ENCODE measurements at regions not wholly inside any gene's neighbourhood (a gene's known extent, or its start where the extent isn't known, plus 50 kb on each side); places are given as distances from the start of the nearest gene placed in this dataset.

- TF ChIP-seq, protein P1, sequence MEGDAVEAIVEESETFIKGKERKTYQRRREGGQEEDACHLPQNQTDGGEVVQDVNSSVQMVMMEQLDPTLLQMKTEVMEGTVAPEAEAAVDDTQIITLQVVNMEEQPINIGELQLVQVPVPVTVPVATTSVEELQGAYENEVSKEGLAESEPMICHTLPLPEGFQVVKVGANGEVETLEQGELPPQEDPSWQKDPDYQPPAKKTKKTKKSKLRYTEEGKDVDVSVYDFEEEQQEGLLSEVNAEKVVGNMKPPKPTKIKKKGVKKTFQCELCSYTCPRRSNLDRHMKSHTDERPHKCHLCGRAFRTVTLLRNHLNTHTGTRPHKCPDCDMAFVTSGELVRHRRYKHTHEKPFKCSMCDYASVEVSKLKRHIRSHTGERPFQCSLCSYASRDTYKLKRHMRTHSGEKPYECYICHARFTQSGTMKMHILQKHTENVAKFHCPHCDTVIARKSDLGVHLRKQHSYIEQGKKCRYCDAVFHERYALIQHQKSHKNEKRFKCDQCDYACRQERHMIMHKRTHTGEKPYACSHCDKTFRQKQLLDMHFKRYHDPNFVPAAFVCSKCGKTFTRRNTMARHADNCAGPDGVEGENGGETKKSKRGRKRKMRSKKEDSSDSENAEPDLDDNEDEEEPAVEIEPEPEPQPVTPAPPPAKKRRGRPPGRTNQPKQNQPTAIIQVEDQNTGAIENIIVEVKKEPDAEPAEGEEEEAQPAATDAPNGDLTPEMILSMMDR (IDR thresholded peaks at IDR 0.05; ENCODE audit: insufficient read depth, low read length, poor library complexity, severe bottlenecking), result no peak
- no peaks in the 10 kb centered on the region for H3K36me3 ChIP-seq (ENCODE audit: control insufficient read depth, insufficient read depth, low read length)
- H3K27me3 ChIP-seq (ENCODE audit: control insufficient read depth, insufficient read depth, low read length), result no peaks in the 10 kb centered on the region
- no peak overlapping the region for H3K4me3 ChIP-seq (ENCODE audit: low read depth, low read length)
- no peak for DNase-seq (ENCODE audit: low read depth)
Measured at GRCh38 chr14:84254290-84254689, 1275.7 kb upstream of the FLRT2 start.

- TF ChIP-seq, protein P1 (IDR thresholded peaks at IDR 0.05; ENCODE audit: insufficient read depth, low read length, poor library complexity, severe bottlenecking), result no peak
- no peak overlapping the region for H3K4me3 ChIP-seq (ENCODE audit: low read depth, low read length)
- DNase-seq (ENCODE audit: low read depth), result no peak
Measured at GRCh38 chr14:84262932-84263331, 1267.0 kb upstream of the FLRT2 start.

DNA sequence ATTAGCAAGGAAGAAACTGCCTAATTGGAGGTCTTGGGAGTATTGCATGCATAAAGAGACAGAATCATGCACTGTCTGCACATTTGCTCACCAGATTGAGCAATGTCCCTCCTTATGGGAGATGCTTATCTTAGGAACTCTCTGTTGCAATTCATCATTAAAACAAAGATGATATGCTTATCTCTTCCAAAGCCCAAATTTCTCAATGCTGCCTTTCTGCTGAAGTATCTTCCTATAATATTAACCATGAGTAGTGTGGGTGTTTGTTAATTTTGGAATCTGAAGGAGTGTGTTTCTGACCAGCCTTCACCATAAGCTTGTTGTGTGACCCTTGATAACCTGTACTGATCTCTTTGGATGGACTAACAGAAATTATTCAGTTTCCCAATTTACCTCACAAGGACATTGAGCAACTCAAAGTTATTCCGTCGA lies 1257.6 kb upstream of the FLRT2 start:
- H3K27me3 ChIP-seq (ENCODE audit: control insufficient read depth, insufficient read depth, low read length), result no peaks in the 10 kb centered on the region
- H3K36me3 ChIP-seq (ENCODE audit: control insufficient read depth, insufficient read depth, low read length), result no peaks in the 10 kb centered on the region
- no peak for DNase-seq (ENCODE audit: low read depth)
- TF ChIP-seq, protein P1 (IDR thresholded peaks at IDR 0.05; ENCODE audit: insufficient read depth, low read length, poor library complexity, severe bottlenecking), result no peak
- H3K4me3 ChIP-seq (ENCODE audit: low read depth, low read length), result no peak overlapping the region

More at GRCh38 chr14:84262932-84263331, 1267.0 kb upstream of the FLRT2 start:
- Histone ChIP-seq H3K36me3 (ENCODE audit: control insufficient read depth, insufficient read depth, low read length) (no peaks in the 10 kb centered on the region), H3K27me3 (ENCODE audit: control insufficient read depth, insufficient read depth, low read length) (no peaks in the 10 kb centered on the region)

- no peaks in the 10 kb centered on the region for H3K27me3 ChIP-seq (ENCODE audit: control insufficient read depth, insufficient read depth, low read length)
- no peak for DNase-seq (ENCODE audit: low read depth)
- TF ChIP-seq, protein P1 (IDR thresholded peaks at IDR 0.05; ENCODE audit: insufficient read depth, low read length, poor library complexity, severe bottlenecking), result no peak
- no peak overlapping the region for H3K4me3 ChIP-seq (ENCODE audit: low read depth, low read length)
- H3K36me3 ChIP-seq (ENCODE audit: control insufficient read depth, insufficient read depth, low read length), result no peaks in the 10 kb centered on the region
Measured at GRCh38 chr14:84273181-84273580, 1256.8 kb upstream of the FLRT2 start.

DNA sequence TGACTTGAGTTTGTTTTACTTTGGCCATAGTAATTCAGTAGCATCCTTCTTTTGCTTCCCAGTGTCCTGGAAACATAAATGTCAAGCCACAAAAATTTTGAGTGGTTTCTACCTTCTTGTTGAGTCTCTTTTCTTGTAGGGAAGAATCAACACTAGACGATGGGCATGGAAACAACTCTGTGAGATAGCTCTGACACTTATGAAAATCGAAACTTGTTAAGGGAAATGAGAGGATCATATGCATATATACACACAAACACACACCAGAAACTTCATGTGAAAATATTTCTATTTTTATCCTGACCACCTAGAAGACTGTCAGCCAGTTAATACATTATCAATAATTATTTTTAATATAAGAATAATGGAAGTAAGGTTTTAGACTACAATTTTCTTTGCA lies 1247.3 kb upstream of the FLRT2 start:
- H3K36me3 ChIP-seq (ENCODE audit: control insufficient read depth, insufficient read depth, low read length), result no peaks in the 10 kb centered on the region
- TF ChIP-seq, protein P1 (IDR thresholded peaks at IDR 0.05; ENCODE audit: insufficient read depth, low read length, poor library complexity, severe bottlenecking), result no peak
- H3K27me3 ChIP-seq (ENCODE audit: control insufficient read depth, insufficient read depth, low read length), result no peaks in the 10 kb centered on the region
- DNase-seq (ENCODE audit: low read depth), result no peak
- H3K4me3 ChIP-seq (ENCODE audit: low read depth, low read length), result no peak overlapping the region

DNA sequence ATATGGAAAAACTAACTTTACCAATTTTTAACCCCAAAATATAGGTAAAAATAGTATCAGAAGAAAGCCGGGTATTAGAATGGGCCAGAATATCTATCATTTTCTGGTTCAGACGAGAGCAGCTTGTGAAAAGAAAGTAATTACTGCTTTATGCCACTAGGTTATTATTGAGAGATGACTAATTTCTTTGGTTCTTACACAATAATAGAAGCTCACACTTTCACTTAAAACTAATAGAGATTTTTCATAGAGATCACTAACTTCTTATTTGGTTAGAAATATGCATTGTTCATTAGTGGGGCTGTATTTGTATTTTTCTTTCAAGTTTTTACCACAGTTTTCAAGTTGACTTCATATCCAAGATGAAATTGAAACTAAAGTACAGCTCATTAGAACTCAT lies 1241.2 kb upstream of the FLRT2 start:
- Histone ChIP-seq H3K4me3 (ENCODE audit: low read depth, low read length) (no peak overlapping the region), H3K36me3 (ENCODE audit: control insufficient read depth, insufficient read depth, low read length) (no peaks in the 10 kb centered on the region), H3K27me3 (ENCODE audit: control insufficient read depth, insufficient read depth, low read length) (no peaks in the 10 kb centered on the region)
- TF ChIP-seq, protein P1 (IDR thresholded peaks at IDR 0.05; ENCODE audit: insufficient read depth, low read length, poor library complexity, severe bottlenecking), result no peak
- no peak for DNase-seq (ENCODE audit: low read depth)

Measured in kidney epithelial cell (primary cell).